ENCODE measurements at regions not wholly inside any gene's neighbourhood (a gene's known extent, or its start where the extent isn't known, plus 50 kb on each side); places are given as distances from the start of the nearest gene placed in this dataset.

DNA sequence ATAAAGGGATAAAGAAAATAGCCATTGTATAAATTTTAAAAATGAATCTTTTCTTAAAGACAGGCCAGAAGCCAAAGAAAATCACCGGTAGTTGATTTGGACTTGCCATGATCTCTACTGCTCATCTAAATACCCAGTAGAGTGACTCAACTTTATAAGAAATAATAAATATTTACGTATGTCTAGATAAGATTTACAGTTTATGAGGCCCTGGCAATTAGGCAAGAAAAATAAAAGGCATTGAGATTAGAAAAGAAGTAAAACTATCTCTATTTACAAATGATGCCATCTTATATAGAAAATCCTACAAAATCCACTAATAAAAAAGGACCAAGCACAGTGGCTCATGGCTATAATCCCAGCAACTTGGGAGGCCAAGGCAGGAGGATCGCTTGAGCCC lies 765.5 kb upstream of the HTR2C start:
- H3K4me3 ChIP-seq, result no peak overlapping the region
- 72% methylated on average over 3 of the region's 3 CpGs for WGBS
- no peak overlapping the region for H3K27ac ChIP-seq
- no peak for TF ChIP-seq POLR2AphosphoS5 (IDR thresholded peaks at IDR 0.05)
- H3K9me3 ChIP-seq, result no peaks in the 10 kb centered on the region
- H3K36me3 ChIP-seq, result no peaks in the 10 kb centered on the region
- no peaks in the 10 kb centered on the region for H3K4me1 ChIP-seq
- DNase-seq (ENCODE audit: low spot score in 2 of 2), result no peak
- no peaks in the 10 kb centered on the region for H3K27me3 ChIP-seq

DNA sequence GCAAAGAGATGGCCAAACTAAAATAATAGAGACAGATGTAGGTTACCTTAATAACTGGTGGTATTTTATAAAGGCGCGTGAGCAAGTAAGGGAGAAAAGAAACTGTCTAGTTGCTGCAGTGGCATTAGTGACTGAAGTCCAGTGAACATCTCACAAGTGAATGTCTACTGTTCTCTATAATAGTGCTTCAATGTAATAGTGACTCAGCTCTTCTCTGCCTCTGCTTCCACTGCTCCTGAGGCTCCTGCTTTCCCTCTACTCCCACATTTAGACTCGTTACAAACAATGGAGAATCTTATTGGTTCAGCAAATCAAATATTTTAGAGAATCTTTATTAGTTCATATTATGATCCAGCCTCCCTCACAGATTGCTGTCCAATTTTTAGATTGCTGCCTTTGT lies 779.1 kb upstream of the HTR2C start:
- 71% methylated on average over 3 of the region's 3 CpGs for WGBS

DNA sequence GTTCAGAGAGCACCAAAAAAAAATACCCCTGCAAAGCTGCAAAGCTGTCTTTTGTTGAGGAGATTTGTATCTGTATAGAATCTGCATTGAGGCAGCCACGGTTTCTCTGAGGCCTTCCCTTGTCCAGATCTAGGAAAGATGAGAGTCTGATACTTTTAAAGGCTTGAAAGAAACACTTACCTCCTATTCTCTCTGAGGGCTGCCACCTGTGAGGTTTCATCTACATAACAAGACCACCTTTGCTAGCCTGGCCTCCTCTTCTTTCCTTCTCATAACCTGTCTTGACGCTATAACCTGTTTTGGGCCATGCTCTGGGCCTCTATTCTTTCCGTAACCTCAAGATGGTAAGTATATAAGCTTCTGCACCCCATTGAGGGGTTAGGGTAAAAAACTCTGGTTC lies 779.6 kb upstream of the HTR2C start:
- H3K4me1 ChIP-seq, result no peaks in the 10 kb centered on the region
- H3K27ac ChIP-seq, result no peak overlapping the region
- TF ChIP-seq POLR2AphosphoS5 (IDR thresholded peaks at IDR 0.05) (no peak), POLR2A (IDR thresholded peaks at IDR 0.05) (no peak), EP300 (IDR thresholded peaks at IDR 0.05) (no peak)
- TF ChIP-seq, protein P1, sequence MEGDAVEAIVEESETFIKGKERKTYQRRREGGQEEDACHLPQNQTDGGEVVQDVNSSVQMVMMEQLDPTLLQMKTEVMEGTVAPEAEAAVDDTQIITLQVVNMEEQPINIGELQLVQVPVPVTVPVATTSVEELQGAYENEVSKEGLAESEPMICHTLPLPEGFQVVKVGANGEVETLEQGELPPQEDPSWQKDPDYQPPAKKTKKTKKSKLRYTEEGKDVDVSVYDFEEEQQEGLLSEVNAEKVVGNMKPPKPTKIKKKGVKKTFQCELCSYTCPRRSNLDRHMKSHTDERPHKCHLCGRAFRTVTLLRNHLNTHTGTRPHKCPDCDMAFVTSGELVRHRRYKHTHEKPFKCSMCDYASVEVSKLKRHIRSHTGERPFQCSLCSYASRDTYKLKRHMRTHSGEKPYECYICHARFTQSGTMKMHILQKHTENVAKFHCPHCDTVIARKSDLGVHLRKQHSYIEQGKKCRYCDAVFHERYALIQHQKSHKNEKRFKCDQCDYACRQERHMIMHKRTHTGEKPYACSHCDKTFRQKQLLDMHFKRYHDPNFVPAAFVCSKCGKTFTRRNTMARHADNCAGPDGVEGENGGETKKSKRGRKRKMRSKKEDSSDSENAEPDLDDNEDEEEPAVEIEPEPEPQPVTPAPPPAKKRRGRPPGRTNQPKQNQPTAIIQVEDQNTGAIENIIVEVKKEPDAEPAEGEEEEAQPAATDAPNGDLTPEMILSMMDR (IDR thresholded peaks at IDR 0.05), result no peak
- H3K9me3 ChIP-seq, result no peaks in the 10 kb centered on the region
- no peaks in the 10 kb centered on the region for H3K27me3 ChIP-seq
- no peak for DNase-seq (ENCODE audit: low spot score in 2 of 2)
- no peak overlapping the region for H3K4me3 ChIP-seq
- 52% methylated on average over 3 of the region's 3 CpGs for WGBS
- H3K36me3 ChIP-seq, result no peaks in the 10 kb centered on the region

More for the DNA sequence above, 779.1 kb upstream of the HTR2C start:
- H3K27me3 ChIP-seq, result no peaks in the 10 kb centered on the region
- TF ChIP-seq EP300 (IDR thresholded peaks at IDR 0.05) (no peak), POLR2A (IDR thresholded peaks at IDR 0.05) (no peak), POLR2AphosphoS5 (IDR thresholded peaks at IDR 0.05) (no peak)
- TF ChIP-seq, protein P1 (IDR thresholded peaks at IDR 0.05), result no peak
- no peaks in the 10 kb centered on the region for H3K36me3 ChIP-seq
- no peak overlapping the region for H3K27ac ChIP-seq
- no peaks in the 10 kb centered on the region for H3K9me3 ChIP-seq
- H3K4me3 ChIP-seq, result no peak overlapping the region
- no peak for DNase-seq (ENCODE audit: low spot score in 2 of 2)
- H3K4me1 ChIP-seq, result no peaks in the 10 kb centered on the region

DNA sequence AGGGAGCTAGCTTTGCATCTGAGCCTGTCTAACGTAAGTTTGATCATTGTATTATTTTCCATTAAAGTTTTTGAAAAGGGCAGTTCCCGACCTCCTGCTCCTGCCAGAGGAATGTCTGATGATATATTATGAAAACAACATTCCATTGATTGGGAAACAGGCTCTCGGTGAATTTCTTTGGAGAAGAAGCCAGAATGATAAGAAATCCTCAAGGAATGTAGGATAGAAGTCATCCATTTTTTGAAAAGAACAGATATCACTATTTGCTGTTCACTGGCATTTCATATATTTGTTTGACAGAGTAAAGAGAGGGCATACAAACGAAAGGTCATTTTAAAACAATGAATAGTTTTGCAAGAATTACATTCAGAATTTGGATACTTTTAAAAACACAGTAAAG lies 781.0 kb upstream of the HTR2C start:
- H3K27me3 ChIP-seq, result no peaks in the 10 kb centered on the region
- 51% methylated on average over 4 of the region's 4 CpGs for WGBS
- no peak for DNase-seq (ENCODE audit: low spot score in 2 of 2)
- H3K4me1 ChIP-seq, result no peaks in the 10 kb centered on the region
- TF ChIP-seq POLR2AphosphoS5 (IDR thresholded peaks at IDR 0.05), result no peak
- TF ChIP-seq, protein P1 (IDR thresholded peaks at IDR 0.05), result no peak
- TF ChIP-seq EP300 (IDR thresholded peaks at IDR 0.05), result no peak
- no peak for TF ChIP-seq POLR2A (IDR thresholded peaks at IDR 0.05)
- no peak overlapping the region for H3K4me3 ChIP-seq
- no peaks in the 10 kb centered on the region for H3K9me3 ChIP-seq
- H3K27ac ChIP-seq, result no peak overlapping the region
- no peaks in the 10 kb centered on the region for H3K36me3 ChIP-seq

DNA sequence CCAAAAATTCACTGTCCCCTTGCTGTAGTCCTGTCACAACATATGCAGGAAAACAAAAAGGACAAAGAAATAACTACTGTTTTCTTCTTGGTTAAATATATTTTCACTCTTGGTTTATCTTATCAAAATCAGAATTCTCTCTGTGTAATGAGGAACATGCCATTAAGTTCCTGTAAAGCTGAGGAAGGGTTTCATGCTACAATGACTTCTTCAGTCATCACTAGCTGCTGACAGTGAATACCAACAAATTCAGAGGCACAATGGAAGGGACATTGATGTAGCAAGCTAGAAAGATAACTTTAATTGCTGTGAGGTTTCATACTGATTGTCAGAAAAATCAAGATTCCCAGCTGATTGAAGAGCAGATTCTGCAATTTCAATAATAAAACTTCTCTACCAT lies 782.9 kb upstream of the HTR2C start:
- no peak for TF ChIP-seq POLR2A (IDR thresholded peaks at IDR 0.05)
- TF ChIP-seq EP300 (IDR thresholded peaks at IDR 0.05), result no peak
- TF ChIP-seq, protein P1 (IDR thresholded peaks at IDR 0.05), result no peak
- TF ChIP-seq POLR2AphosphoS5 (IDR thresholded peaks at IDR 0.05), result no peak
- Histone ChIP-seq H3K4me1 (no peaks in the 10 kb centered on the region), H3K9me3 (no peaks in the 10 kb centered on the region), H3K27me3 (no peaks in the 10 kb centered on the region), H3K27ac (no peak overlapping the region), H3K4me3 (no peak overlapping the region), H3K36me3 (no peaks in the 10 kb centered on the region)
- DNase-seq (ENCODE audit: low spot score in 2 of 2), result no peak

DNA sequence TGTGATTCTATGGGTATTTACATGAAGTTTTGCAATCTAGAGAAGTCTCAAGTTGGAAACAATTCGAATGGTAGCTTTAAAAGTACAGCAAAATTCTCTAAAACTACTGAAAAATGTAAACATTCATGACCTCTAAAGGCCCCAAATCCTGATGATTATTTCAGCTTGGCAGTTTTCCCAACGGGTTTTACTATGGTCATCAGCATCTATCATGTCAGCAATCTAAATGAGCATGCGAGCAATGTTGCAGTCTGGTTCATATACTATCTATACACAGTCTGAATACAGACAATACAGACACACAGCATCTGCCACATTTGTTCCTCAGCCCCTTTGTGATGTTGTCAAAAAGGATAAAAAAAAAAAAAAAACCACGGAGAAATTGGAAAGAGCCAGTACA lies 790.3 kb upstream of the HTR2C start:
- TF ChIP-seq POLR2A (IDR thresholded peaks at IDR 0.05) (no peak), POLR2AphosphoS5 (IDR thresholded peaks at IDR 0.05) (no peak), EP300 (IDR thresholded peaks at IDR 0.05) (no peak)
- TF ChIP-seq, protein P1 (IDR thresholded peaks at IDR 0.05), result no peak
- DNase-seq (ENCODE audit: low spot score in 2 of 2), result no peak
- H3K27ac ChIP-seq, result no peak overlapping the region
- H3K27me3 ChIP-seq, result no peaks in the 10 kb centered on the region
- no peak overlapping the region for H3K4me3 ChIP-seq
- WGBS, result 50% methylated on average over 4 of the region's 4 CpGs
- no peaks in the 10 kb centered on the region for H3K9me3 ChIP-seq
- no peaks in the 10 kb centered on the region for H3K4me1 ChIP-seq
- H3K36me3 ChIP-seq, result no peaks in the 10 kb centered on the region
